ENCODE measurements at regions not wholly inside any gene's neighbourhood (a gene's known extent, or its start where the extent isn't known, plus 50 kb on each side); places are given as distances from the start of the nearest gene placed in this dataset.
"Not testable (repeated sequence)": the region's sequence is repeated elsewhere in the genome, so short reads cannot be mapped to it uniquely, and the experiment has no call there.

- no peak for DNase-seq
Observed at GRCh38 chr10:3331187-3331586, 158.6 kb upstream of the PITRM1 start.

GRCh38 chr10:3330663-3331062 lies 158.1 kb upstream of the PITRM1 start:
- DNase-seq: no peak

- DNase-seq: no peak
Observed at GRCh38 chr10:3325954-3326750, 153.6 kb upstream of the PITRM1 start.

GRCh38 chr10:3324612-3325038 lies 152.0 kb upstream of the PITRM1 start:
- no peak for DNase-seq

GRCh38 chr10:3323865-3324498 lies 151.4 kb upstream of the PITRM1 start:
- DNase-seq: no peak

GRCh38 chr10:3321123-3321522 lies 148.5 kb upstream of the PITRM1 start:
- no peak for DNase-seq

GRCh38 chr10:3319811-3320226 lies 147.2 kb upstream of the PITRM1 start:
- DNase-seq: no peak

- DNase-seq: not testable (repeated sequence)
Observed at GRCh38 chr10:3318480-3318807, 145.9 kb upstream of the PITRM1 start.

GRCh38 chr10:3317553-3318479 lies 145.2 kb upstream of the PITRM1 start:
- DNase-seq: not testable (repeated sequence)

- not testable (repeated sequence) for DNase-seq
Observed at GRCh38 chr10:3314445-3315085, 142.0 kb upstream of the PITRM1 start.

- DNase-seq: not testable (repeated sequence)
Observed at GRCh38 chr10:3313784-3314444, 141.3 kb upstream of the PITRM1 start.

- no peak for DNase-seq
Observed at GRCh38 chr10:3312403-3312940, 139.9 kb upstream of the PITRM1 start.

- no peak for DNase-seq
Observed at GRCh38 chr10:3310016-3310784, 137.6 kb upstream of the PITRM1 start.

GRCh38 chr10:3306050-3306449 lies 133.5 kb upstream of the PITRM1 start:
- no peak for DNase-seq

- no peak for DNase-seq
Observed at GRCh38 chr10:3295582-3296151, 123.1 kb upstream of the PITRM1 start.

GRCh38 chr10:3294919-3295581 lies 122.5 kb upstream of the PITRM1 start:
- peak; percentile 20 for DNase-seq

GRCh38 chr10:3293581-3294431 lies 121.2 kb upstream of the PITRM1 start:
- DNase-seq: no peak

- DNase-seq: no peak
Observed at GRCh38 chr10:3292636-3293035, 120.1 kb upstream of the PITRM1 start.

- DNase-seq: no peak
Observed at GRCh38 chr10:3290550-3290949, 118.0 kb upstream of the PITRM1 start.

Measured in NCI-H2107 (cell line).